ENCODE measurements at regions not wholly inside any gene's neighbourhood (a gene's known extent, or its start where the extent isn't known, plus 50 kb on each side); places are given as distances from the start of the nearest gene placed in this dataset.

GRCh38 chr1:192906334-192906733 is 97.5 kb downstream of the RGS2 start:
- TF ChIP-seq CTCF (IDR thresholded peaks at IDR 0.05; ENCODE audit: low read length) (no peak), EZH2phosphoT487 (IDR thresholded peaks at IDR 0.05; ENCODE audit: low read length) (no peak)
